ENCODE measurements at regions not wholly inside any gene's neighbourhood (a gene's known extent, or its start where the extent isn't known, plus 50 kb on each side); places are given as distances from the start of the nearest gene placed in this dataset.

GRCh38 chr11:129280027-129280811 is 88.1 kb upstream of the ARHGAP32 start:
- no peak for TF ChIP-seq CTCF (IDR thresholded peaks at IDR 0.05; ENCODE audit: insufficient read depth, low read length, missing control alignments)
- peak overlapping the region; percentile 74 for H3K4me3 ChIP-seq (ENCODE audit: low read depth, low read length)
- DNase-seq (ENCODE audit: low read depth, low spot score): no peak
- ChIA-PET CTCF (interaction anchor here (1.0 kb wide), 1 partner anchor 52 kb away, joined by 4 read pairs; no protein-coding TSS in a partner anchor), POLR2A (no interaction called here)

GRCh38 chr11:129279326-129280026 is 87.4 kb upstream of the ARHGAP32 start:
- ChIA-PET CTCF (no interaction called here), POLR2A (no interaction called here)

GRCh38 chr11:129278586-129279319 is 86.6 kb upstream of the ARHGAP32 start:
- DNase-seq (ENCODE audit: low read depth, low spot score): no peak
- peak overlapping the region; percentile 74 for H3K4me3 ChIP-seq (ENCODE audit: low read depth, low read length)
- peak; percentile 12 for TF ChIP-seq CTCF (IDR thresholded peaks at IDR 0.05; ENCODE audit: insufficient read depth, low read length, missing control alignments)
- ChIA-PET POLR2A (no interaction called here), CTCF (interaction anchor here (0.8 kb wide), 1 partner anchor 13 kb away, joined by 3 read pairs; no protein-coding TSS in a partner anchor)

More at GRCh38 chr11:129279326-129280026, 87.4 kb upstream of the ARHGAP32 start:
- H3K4me3 ChIP-seq (ENCODE audit: low read depth, low read length): peak overlapping the region; percentile 74
- TF ChIP-seq CTCF (IDR thresholded peaks at IDR 0.05; ENCODE audit: insufficient read depth, low read length, missing control alignments): peak; percentile 13
- DNase-seq (ENCODE audit: low read depth, low spot score): no peak

GRCh38 chr11:129277198-129277843 is 85.2 kb upstream of the ARHGAP32 start:
- DNase-seq (ENCODE audit: low read depth, low spot score): no peak
- ChIA-PET CTCF (interaction anchor here (0.8 to 1.8 kb wide), 4 partner anchors 9 to 41 kb away, joined by 3 to 5 read pairs (median 3); no protein-coding TSS in a partner anchor), POLR2A (interaction anchor here (0.6 kb wide), 1 partner anchor 13 kb away, joined by 4 read pairs; no protein-coding TSS in a partner anchor)
- no peak overlapping the region for H3K4me3 ChIP-seq (ENCODE audit: low read depth, low read length)
- no peak for TF ChIP-seq CTCF (IDR thresholded peaks at IDR 0.05; ENCODE audit: insufficient read depth, low read length, missing control alignments)

- ChIA-PET CTCF (interaction anchor here (0.6 to 2.2 kb wide), 3 partner anchors 10 to 17 kb away, joined by 3 to 6 read pairs (median 3); no protein-coding TSS in a partner anchor), POLR2A (no interaction called here)
- no peak for TF ChIP-seq CTCF (IDR thresholded peaks at IDR 0.05; ENCODE audit: insufficient read depth, low read length, missing control alignments)
- DNase-seq (ENCODE audit: low read depth, low spot score): no peak
- no peak overlapping the region for H3K4me3 ChIP-seq (ENCODE audit: low read depth, low read length)
Observed at GRCh38 chr11:129275828-129276227, 83.7 kb upstream of the ARHGAP32 start.
